ENCODE measurements at regions not wholly inside any gene's neighbourhood (a gene's known extent, or its start where the extent isn't known, plus 50 kb on each side); places are given as distances from the start of the nearest gene placed in this dataset.

- TF ChIP-seq, protein P1, sequence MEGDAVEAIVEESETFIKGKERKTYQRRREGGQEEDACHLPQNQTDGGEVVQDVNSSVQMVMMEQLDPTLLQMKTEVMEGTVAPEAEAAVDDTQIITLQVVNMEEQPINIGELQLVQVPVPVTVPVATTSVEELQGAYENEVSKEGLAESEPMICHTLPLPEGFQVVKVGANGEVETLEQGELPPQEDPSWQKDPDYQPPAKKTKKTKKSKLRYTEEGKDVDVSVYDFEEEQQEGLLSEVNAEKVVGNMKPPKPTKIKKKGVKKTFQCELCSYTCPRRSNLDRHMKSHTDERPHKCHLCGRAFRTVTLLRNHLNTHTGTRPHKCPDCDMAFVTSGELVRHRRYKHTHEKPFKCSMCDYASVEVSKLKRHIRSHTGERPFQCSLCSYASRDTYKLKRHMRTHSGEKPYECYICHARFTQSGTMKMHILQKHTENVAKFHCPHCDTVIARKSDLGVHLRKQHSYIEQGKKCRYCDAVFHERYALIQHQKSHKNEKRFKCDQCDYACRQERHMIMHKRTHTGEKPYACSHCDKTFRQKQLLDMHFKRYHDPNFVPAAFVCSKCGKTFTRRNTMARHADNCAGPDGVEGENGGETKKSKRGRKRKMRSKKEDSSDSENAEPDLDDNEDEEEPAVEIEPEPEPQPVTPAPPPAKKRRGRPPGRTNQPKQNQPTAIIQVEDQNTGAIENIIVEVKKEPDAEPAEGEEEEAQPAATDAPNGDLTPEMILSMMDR (conservative IDR thresholded peaks at IDR 0.05; ENCODE audit: low read depth, low read length), result no peak
- TF ChIP-seq EZH2 (IDR thresholded peaks at IDR 0.05; ENCODE audit: borderline replicate concordance, low read depth, low read length, poor library complexity, severe bottlenecking), result no peak
These were observed 426.6 kb downstream of the GPAT3 start for GRCh38 chr4:83962492-83962891.
